Lung (tissue), 11 donors: ENCODE measurements at regions not wholly inside any gene's neighbourhood (a gene's known extent, or its start where the extent isn't known, plus 50 kb on each side); places are given as distances from the start of the nearest gene placed in this dataset.

Source experiments
- ATAC-seq: fragments of 200-7000 bp; cut with Tn5 transposase; one replicate; pipeline ENCODE4 v1.9.1; 2020; ENCODE audit warnings: moderate number of reproducible peaks; ENCODE audit not compliant: insufficient read depth, low FRiP score
- DNase-seq, 3 donors: peaks; one replicate each; pipeline ENCODE4 v3.0.0-alpha.2; 2013 to 2017
- H3K27ac ChIP-seq, 2 donors: one replicate each; pipeline ENCODE4 v1.5.1; 2013; ENCODE audit warnings: mild to moderate bottlenecking in 2 of 2, moderate library complexity in 2 of 2, control low read depth in 1 of 2, inconsistent platforms in 1 of 2, low read depth in 1 of 2, low read length in 1 of 2
- H3K27me3 ChIP-seq, 3 donors: one replicate each; pipeline ENCODE4 v1.5.1; 2013; ENCODE audit warnings: low read length in 2 of 3; ENCODE audit not compliant: control insufficient read depth in 3 of 3, insufficient read depth in 3 of 3
- H3K36me3 ChIP-seq, 4 donors: one replicate each; pipeline ENCODE4 v1.5.1; 2013; ENCODE audit warnings: low read length in 4 of 4, mild to moderate bottlenecking in 1 of 4, moderate library complexity in 1 of 4; ENCODE audit not compliant: control insufficient read depth in 4 of 4, insufficient read depth in 4 of 4
- H3K4me1 ChIP-seq, 5 donors: one replicate each; pipeline ENCODE4 v1.5.1; 2013; ENCODE audit warnings: low read length in 5 of 5, mild to moderate bottlenecking in 2 of 5, moderate library complexity in 1 of 5; ENCODE audit not compliant: control insufficient read depth in 5 of 5, insufficient read depth in 5 of 5
- H3K4me3 ChIP-seq: one replicate; pipeline ENCODE4 v1.5.1; 2013; ENCODE audit warnings: mild to moderate bottlenecking, control low read depth, moderate library complexity
- H3K9ac ChIP-seq, 2 donors: one replicate each; pipeline ENCODE4 v1.5.1; 2013; ENCODE audit warnings: low read length in 2 of 2, control low read depth in 1 of 2; ENCODE audit not compliant: insufficient read depth in 1 of 2
- H3K9me3 ChIP-seq, 4 donors: one replicate each; pipeline ENCODE4 v1.5.1; 2013; ENCODE audit warnings: low read length in 3 of 4, mild to moderate bottlenecking in 1 of 4, moderate library complexity in 1 of 4; ENCODE audit not compliant: control insufficient read depth in 4 of 4, insufficient read depth in 3 of 4
- WGBS, 2 donors: extraction: QIAGEN DNeasy Blood & Tissue Kit; methylation state at CpG; one replicate each; pipeline ENCODE4 v1.1.7; 2013; 5-methylcytosine and 5-hydroxymethylcytosine counted together
- TF ChIP-seq, protein P1 (sequence below): IDR thresholded peaks from 2 replicates; pipeline ENCODE4 v1.5.1; 2012; ENCODE audit warnings: mild to moderate bottlenecking; ENCODE audit errors: control extremely low read depth, extremely low read depth
- donor health status: control.
- donor health status: control.
- donor health status: Bipolar disorder and iron deficiency.
- donor health status: healthy.
- donor health status: DM: yes; HTN: yes; CAD: no.

DNA sequence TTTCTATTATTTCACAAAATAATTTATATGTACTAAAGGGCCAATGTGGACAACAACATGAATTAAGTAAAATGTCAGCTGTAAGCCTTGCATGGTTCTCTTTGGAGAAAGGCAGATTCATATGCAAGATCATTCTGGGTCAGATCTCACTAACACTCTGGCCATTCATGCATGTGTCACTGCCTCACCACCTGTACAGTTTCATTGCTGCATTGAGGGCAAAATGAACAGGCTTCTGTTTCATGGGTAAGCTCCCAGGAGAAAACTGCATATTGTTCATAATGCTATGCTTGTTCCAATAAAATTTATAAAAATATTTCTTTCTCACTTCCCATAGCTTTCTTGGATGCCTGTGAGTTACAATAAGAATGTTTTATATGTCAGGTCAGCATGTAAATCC, 275.2 kb downstream of the ZNF248 start:
- Histone ChIP-seq H3K36me3 (no peaks in the 10 kb centered on the region), H3K4me3 (no peak overlapping the region), H3K9ac (no peak overlapping the region), H3K27ac (no peak overlapping the region), H3K4me1 (no peaks in the 10 kb centered on the region), H3K27me3 (no peaks in the 10 kb centered on the region), H3K9me3 (peaks cover 0 to 2% (median 0%) of the 10 kb centered on the region in 4 donors)
- TF ChIP-seq, protein P1, sequence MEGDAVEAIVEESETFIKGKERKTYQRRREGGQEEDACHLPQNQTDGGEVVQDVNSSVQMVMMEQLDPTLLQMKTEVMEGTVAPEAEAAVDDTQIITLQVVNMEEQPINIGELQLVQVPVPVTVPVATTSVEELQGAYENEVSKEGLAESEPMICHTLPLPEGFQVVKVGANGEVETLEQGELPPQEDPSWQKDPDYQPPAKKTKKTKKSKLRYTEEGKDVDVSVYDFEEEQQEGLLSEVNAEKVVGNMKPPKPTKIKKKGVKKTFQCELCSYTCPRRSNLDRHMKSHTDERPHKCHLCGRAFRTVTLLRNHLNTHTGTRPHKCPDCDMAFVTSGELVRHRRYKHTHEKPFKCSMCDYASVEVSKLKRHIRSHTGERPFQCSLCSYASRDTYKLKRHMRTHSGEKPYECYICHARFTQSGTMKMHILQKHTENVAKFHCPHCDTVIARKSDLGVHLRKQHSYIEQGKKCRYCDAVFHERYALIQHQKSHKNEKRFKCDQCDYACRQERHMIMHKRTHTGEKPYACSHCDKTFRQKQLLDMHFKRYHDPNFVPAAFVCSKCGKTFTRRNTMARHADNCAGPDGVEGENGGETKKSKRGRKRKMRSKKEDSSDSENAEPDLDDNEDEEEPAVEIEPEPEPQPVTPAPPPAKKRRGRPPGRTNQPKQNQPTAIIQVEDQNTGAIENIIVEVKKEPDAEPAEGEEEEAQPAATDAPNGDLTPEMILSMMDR: no peak
- no peak for ATAC-seq
- no peak for DNase-seq

DNA sequence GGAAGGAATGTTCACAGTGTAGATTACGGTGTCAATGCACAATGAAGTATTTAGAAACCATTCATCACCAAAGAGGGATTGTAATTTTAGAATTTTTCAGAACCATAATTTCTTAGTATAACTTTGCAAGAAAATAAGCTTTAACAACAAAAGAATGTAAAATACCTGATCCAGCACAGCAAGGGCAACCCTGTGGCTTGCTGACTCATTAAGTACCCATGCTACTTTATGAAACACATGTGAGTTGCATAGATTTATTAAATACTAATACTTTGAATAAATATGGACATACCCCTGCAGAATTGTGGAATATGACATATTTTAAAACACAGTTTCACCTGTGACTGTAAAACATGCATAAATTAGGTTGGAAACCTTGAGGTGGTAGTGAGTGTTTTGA, 281.3 kb downstream of the ZNF248 start:
- H3K27ac ChIP-seq: no peak overlapping the region
- no peak overlapping the region for H3K9ac ChIP-seq
- H3K4me3 ChIP-seq: no peak overlapping the region
- H3K4me1 ChIP-seq: no peaks in the 10 kb centered on the region
- peaks cover 0 to 7% (median 3%) of the 10 kb centered on the region in 4 donors for H3K9me3 ChIP-seq
- DNase-seq: no peak
- no peaks in the 10 kb centered on the region for H3K36me3 ChIP-seq
- 91 to 93% methylated on average over 1 of the region's 1 CpG for WGBS, 2 donors
- no peak for ATAC-seq
- TF ChIP-seq, protein P1: no peak
- no peaks in the 10 kb centered on the region for H3K27me3 ChIP-seq

DNA sequence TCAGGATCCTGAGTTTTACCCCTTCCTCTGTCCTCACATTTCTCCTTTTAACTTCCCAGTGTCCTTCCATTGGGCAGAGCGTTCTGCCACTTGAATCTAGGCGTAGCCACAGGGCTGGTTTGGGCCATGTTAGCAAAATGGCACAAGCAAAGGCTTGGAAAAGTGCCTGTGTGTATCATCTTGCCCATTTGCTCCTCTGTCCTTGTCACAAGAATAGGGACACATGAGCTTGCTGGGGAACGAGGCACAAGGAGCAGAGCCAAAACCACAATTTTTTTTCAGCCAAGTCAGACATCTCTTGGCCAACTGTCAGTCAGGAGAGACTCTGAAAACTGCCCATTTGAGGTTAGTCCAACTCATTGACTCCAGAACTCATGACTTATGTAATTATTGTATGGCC, 285.2 kb downstream of the ZNF248 start:
- ATAC-seq (no peak), DNase-seq (no peak)
- no peak overlapping the region for H3K4me3 ChIP-seq
- no peaks in the 10 kb centered on the region for H3K4me1 ChIP-seq
- no peaks in the 10 kb centered on the region for H3K36me3 ChIP-seq
- peaks cover 0 to 12% (median 4%) of the 10 kb centered on the region in 4 donors for H3K9me3 ChIP-seq
- H3K27me3 ChIP-seq: no peaks in the 10 kb centered on the region
- 60 to 62% methylated on average over 3 of the region's 3 CpGs for WGBS, 2 donors
- no peak overlapping the region for H3K9ac ChIP-seq
- TF ChIP-seq, protein P1: no peak
- no peak overlapping the region for H3K27ac ChIP-seq

DNA sequence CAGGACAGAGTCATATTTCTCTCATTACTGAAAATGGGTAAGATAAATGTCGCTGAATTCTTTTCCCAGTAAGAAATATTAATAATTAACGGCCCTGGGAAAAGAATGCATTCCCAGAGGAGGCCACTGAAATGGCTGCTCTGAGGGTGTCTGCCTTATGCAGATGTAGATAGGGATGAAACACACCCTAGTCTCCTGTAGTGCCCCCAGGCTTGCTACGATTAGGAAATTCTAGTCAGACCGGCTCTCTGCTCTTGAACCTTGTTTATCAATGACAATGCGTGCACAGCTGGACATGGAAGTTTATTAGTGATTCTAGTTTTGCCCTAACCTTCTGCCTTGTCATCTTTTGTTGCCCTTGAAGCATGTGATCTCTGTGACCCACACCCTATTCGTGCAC, 291.1 kb downstream of the ZNF248 start:
- Histone ChIP-seq H3K27me3 (no peaks in the 10 kb centered on the region), H3K4me1 (no peaks in the 10 kb centered on the region), H3K27ac (no peak overlapping the region), H3K4me3 (no peak overlapping the region), H3K9ac (no peak overlapping the region), H3K9me3 (peaks cover 0 to 12% (median 1%) of the 10 kb centered on the region in 4 donors), H3K36me3 (no peaks in the 10 kb centered on the region)
- no peak for DNase-seq
- TF ChIP-seq, protein P1: no peak
- no peak for ATAC-seq
- WGBS, 2 donors: 78% methylated on average over 6 of the region's 6 CpGs
